GM06990 (cell line): ENCODE measurements at regions not wholly inside any gene's neighbourhood (a gene's known extent, or its start where the extent isn't known, plus 50 kb on each side); places are given as distances from the start of the nearest gene placed in this dataset.

Experiments used
- DNase-seq: peaks from one replicate; pipeline ENCODE4 v3.0.0-alpha.2; 2011; ENCODE audit not compliant: insufficient read length; ENCODE audit errors: extremely low read depth
- H3K27me3 ChIP-seq: replicated peaks from 2 replicates; pipeline ENCODE4 v1.6.0; 2011; ENCODE audit warnings: low read length; ENCODE audit not compliant: control insufficient read depth, insufficient read depth
- H3K36me3 ChIP-seq: 2 replicates; pipeline ENCODE4 v1.5.1; 2011; ENCODE audit warnings: low read length; ENCODE audit not compliant: control insufficient read depth, insufficient read depth
- H3K4me3 ChIP-seq: replicated peaks from 2 replicates; pipeline ENCODE4 v1.5.1; 2011; ENCODE audit warnings: low read depth, mild to moderate bottlenecking, control low read depth, low read length
- TF ChIP-seq, protein P1 (sequence below): IDR thresholded peaks from 2 replicates; pipeline ENCODE4 v1.5.1; 2011; ENCODE audit warnings: low read length, control low read depth, mild to moderate bottlenecking, inconsistent platforms; ENCODE audit not compliant: insufficient read depth, poor library complexity, severe bottlenecking

- H3K4me3 ChIP-seq: no peak overlapping the region
- TF ChIP-seq, protein P1, sequence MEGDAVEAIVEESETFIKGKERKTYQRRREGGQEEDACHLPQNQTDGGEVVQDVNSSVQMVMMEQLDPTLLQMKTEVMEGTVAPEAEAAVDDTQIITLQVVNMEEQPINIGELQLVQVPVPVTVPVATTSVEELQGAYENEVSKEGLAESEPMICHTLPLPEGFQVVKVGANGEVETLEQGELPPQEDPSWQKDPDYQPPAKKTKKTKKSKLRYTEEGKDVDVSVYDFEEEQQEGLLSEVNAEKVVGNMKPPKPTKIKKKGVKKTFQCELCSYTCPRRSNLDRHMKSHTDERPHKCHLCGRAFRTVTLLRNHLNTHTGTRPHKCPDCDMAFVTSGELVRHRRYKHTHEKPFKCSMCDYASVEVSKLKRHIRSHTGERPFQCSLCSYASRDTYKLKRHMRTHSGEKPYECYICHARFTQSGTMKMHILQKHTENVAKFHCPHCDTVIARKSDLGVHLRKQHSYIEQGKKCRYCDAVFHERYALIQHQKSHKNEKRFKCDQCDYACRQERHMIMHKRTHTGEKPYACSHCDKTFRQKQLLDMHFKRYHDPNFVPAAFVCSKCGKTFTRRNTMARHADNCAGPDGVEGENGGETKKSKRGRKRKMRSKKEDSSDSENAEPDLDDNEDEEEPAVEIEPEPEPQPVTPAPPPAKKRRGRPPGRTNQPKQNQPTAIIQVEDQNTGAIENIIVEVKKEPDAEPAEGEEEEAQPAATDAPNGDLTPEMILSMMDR: no peak
- H3K36me3 ChIP-seq: no peaks in the 10 kb centered on the region
- no peak for DNase-seq
- no peaks in the 10 kb centered on the region for H3K27me3 ChIP-seq
These were observed 166.0 kb upstream of the MDFIC start for GRCh38 chr7:114755856-114756255.

- H3K36me3 ChIP-seq: no peaks in the 10 kb centered on the region
- H3K27me3 ChIP-seq: no peaks in the 10 kb centered on the region
- TF ChIP-seq, protein P1: no peak
- DNase-seq: no peak
- no peak overlapping the region for H3K4me3 ChIP-seq
These were observed 163.2 kb upstream of the MDFIC start for GRCh38 chr7:114758661-114759227.

GRCh38 chr7:114759347-114760062 is 162.4 kb upstream of the MDFIC start:
- H3K36me3 ChIP-seq: no peaks in the 10 kb centered on the region
- H3K27me3 ChIP-seq: no peaks in the 10 kb centered on the region
- no peak overlapping the region for H3K4me3 ChIP-seq
- TF ChIP-seq, protein P1: no peak
- DNase-seq: no peak

- TF ChIP-seq, protein P1: no peak
- Histone ChIP-seq H3K36me3 (no peaks in the 10 kb centered on the region), H3K4me3 (no peak overlapping the region), H3K27me3 (no peaks in the 10 kb centered on the region)
- no peak for DNase-seq
These were observed 161.4 kb upstream of the MDFIC start for GRCh38 chr7:114760477-114760876.

DNA sequence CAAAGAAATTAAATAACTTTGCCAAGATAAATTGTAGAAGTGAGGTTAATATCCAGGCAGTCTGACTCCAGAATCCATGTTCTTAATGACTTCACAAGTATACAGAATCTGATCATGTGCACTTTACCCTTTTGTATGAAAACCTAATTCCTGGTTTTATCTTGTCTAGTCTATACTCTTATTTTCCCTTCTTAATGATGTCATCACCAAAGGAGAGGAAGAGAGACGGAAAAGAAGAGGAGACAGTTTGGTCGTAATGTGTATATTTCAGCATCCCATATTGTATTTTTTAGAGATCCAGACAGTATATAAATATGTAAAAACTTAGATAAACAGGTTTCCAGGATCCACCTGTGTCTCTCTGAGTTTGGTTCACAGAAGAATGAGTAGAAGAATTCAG is 159.9 kb upstream of the MDFIC start:
- Histone ChIP-seq H3K4me3 (no peak overlapping the region), H3K27me3 (no peaks in the 10 kb centered on the region), H3K36me3 (no peaks in the 10 kb centered on the region)
- no peak for DNase-seq
- TF ChIP-seq, protein P1: no peak
